Activated T-cell treated with anti-CD3 and anti-CD28 coated beads, Interleukin-2, amount 50 U/mL, for 72 hours (primary cell): ENCODE measurements at regions not wholly inside any gene's neighbourhood (a gene's known extent, or its start where the extent isn't known, plus 50 kb on each side); places are given as distances from the start of the nearest gene placed in this dataset.

Source experiments
- ATAC-seq, 2 donors: fragments of 150-1000 bp; cut with Tn5 transposase; replicated peaks in 1 of 2; 2 replicates each; pipeline ENCODE4 v1.10.0; 2021; ENCODE audit warnings: moderate library complexity in 2 of 2, mild to moderate bottlenecking in 1 of 2
- DNase-seq, 2 donors: peaks; one replicate each; pipeline ENCODE4 v3.0.0; 2021 to 2022; ENCODE audit warnings: mixed read lengths in 1 of 2
- H3K27ac Mint-ChIP-seq: one replicate; pipeline ENCODE4 v1.8.0; 2022; ENCODE audit warnings: mild to moderate bottlenecking, moderate library complexity, mixed read lengths
- H3K27me3 Mint-ChIP-seq: one replicate; pipeline ENCODE4 v1.8.0; 2022; ENCODE audit warnings: low read depth, mixed read lengths
- H3K36me3 Mint-ChIP-seq, 2 donors: one replicate each; pipeline ENCODE4 v1.8.0; 2022; ENCODE audit warnings: mixed read lengths in 2 of 2, mild to moderate bottlenecking in 1 of 2; ENCODE audit not compliant: insufficient read depth in 2 of 2
- H3K4me1 Mint-ChIP-seq: one replicate; pipeline ENCODE4 v1.8.0; 2022; ENCODE audit warnings: low read depth, mixed read lengths
- H3K4me3 Mint-ChIP-seq, 2 donors: one replicate each; pipeline ENCODE4 v1.8.0; 2022; ENCODE audit warnings: mild to moderate bottlenecking in 2 of 2, mixed read lengths in 2 of 2, moderate library complexity in 2 of 2
- H3K9me3 Mint-ChIP-seq, 2 donors: one replicate each; pipeline ENCODE4 v1.8.0; 2022; ENCODE audit warnings: mixed read lengths in 2 of 2

GRCh38 chr5:120738568-120738967, 274.5 kb downstream of the PRR16 start:
- H3K4me3 Mint-ChIP-seq, result no peak overlapping the region
- DNase-seq, result no peak
- H3K36me3 Mint-ChIP-seq, result no peaks in the 10 kb centered on the region
- ATAC-seq, result no peak
- H3K4me1 Mint-ChIP-seq, result no peaks in the 10 kb centered on the region
- H3K27me3 Mint-ChIP-seq, result no peaks in the 10 kb centered on the region
- H3K27ac Mint-ChIP-seq, result no peak overlapping the region
- H3K9me3 Mint-ChIP-seq, result peaks cover 2 to 6% of the 10 kb centered on the region in 2 donors

GRCh38 chr5:120740989-120741388, 276.9 kb downstream of the PRR16 start:
- H3K27ac Mint-ChIP-seq, result no peak overlapping the region

GRCh38 chr5:120748474-120748873, 284.4 kb downstream of the PRR16 start:
- no peaks in the 10 kb centered on the region for H3K4me1 Mint-ChIP-seq
- ATAC-seq (no peak), DNase-seq (no peak)
- no peaks in the 10 kb centered on the region for H3K27me3 Mint-ChIP-seq
- peaks cover 5 to 9% of the 10 kb centered on the region in 2 donors for H3K9me3 Mint-ChIP-seq
- H3K4me3 Mint-ChIP-seq, result no peak overlapping the region
- no peaks in the 10 kb centered on the region for H3K36me3 Mint-ChIP-seq
- H3K27ac Mint-ChIP-seq, result no peak overlapping the region

More at GRCh38 chr5:120740989-120741388, 276.9 kb downstream of the PRR16 start:
- Mint-ChIP-seq H3K36me3 (no peaks in the 10 kb centered on the region), H3K27me3 (no peaks in the 10 kb centered on the region), H3K9me3 (peaks cover 2 to 6% of the 10 kb centered on the region in 2 donors), H3K4me3 (no peak overlapping the region), H3K4me1 (no peaks in the 10 kb centered on the region)
- DNase-seq (no peak), ATAC-seq (no peak)

- DNase-seq (no peak), ATAC-seq (no peak)
- Mint-ChIP-seq H3K27ac (no peak overlapping the region), H3K4me1 (no peaks in the 10 kb centered on the region), H3K9me3 (peaks cover 1 to 9% of the 10 kb centered on the region in 2 donors), H3K36me3 (no peaks in the 10 kb centered on the region), H3K27me3 (no peaks in the 10 kb centered on the region), H3K4me3 (no peak overlapping the region)
Observed at GRCh38 chr5:120749737-120750136, 285.6 kb downstream of the PRR16 start.

- Mint-ChIP-seq H3K4me1 (no peaks in the 10 kb centered on the region), H3K9me3 (peaks cover 4 to 7% of the 10 kb centered on the region in 2 donors), H3K27me3 (no peaks in the 10 kb centered on the region), H3K27ac (no peak overlapping the region), H3K36me3 (no peaks in the 10 kb centered on the region), H3K4me3 (no peak overlapping the region)
- ATAC-seq, result no peak
- no peak for DNase-seq
Observed at GRCh38 chr5:120759587-120759986, 295.5 kb downstream of the PRR16 start.

GRCh38 chr5:120761986-120762385, 297.9 kb downstream of the PRR16 start:
- H3K4me1 Mint-ChIP-seq, result no peaks in the 10 kb centered on the region

GRCh38 chr5:120765189-120765588, 301.1 kb downstream of the PRR16 start:
- ATAC-seq, result no peak
- no peaks in the 10 kb centered on the region for H3K4me1 Mint-ChIP-seq
- no peak for DNase-seq
- H3K36me3 Mint-ChIP-seq, result no peaks in the 10 kb centered on the region
- H3K27me3 Mint-ChIP-seq, result no peaks in the 10 kb centered on the region
- no peak overlapping the region for H3K4me3 Mint-ChIP-seq
- H3K27ac Mint-ChIP-seq, result no peak overlapping the region
- H3K9me3 Mint-ChIP-seq, result peaks cover 2 to 7% of the 10 kb centered on the region in 2 donors

More at GRCh38 chr5:120761986-120762385, 297.9 kb downstream of the PRR16 start:
- Mint-ChIP-seq H3K27me3 (no peaks in the 10 kb centered on the region), H3K4me3 (no peak overlapping the region), H3K27ac (no peak overlapping the region), H3K36me3 (no peaks in the 10 kb centered on the region), H3K9me3 (peaks cover 4 to 5% of the 10 kb centered on the region in 2 donors)
- ATAC-seq, result no peak
- no peak for DNase-seq

- Mint-ChIP-seq H3K27ac (no peak overlapping the region), H3K4me1 (no peaks in the 10 kb centered on the region), H3K9me3 (peaks cover 2 to 5% of the 10 kb centered on the region in 2 donors), H3K4me3 (no peak overlapping the region), H3K36me3 (no peaks in the 10 kb centered on the region), H3K27me3 (no peaks in the 10 kb centered on the region)
- ATAC-seq (no peak), DNase-seq (no peak)
Observed at GRCh38 chr5:120767178-120767820, 303.2 kb downstream of the PRR16 start.

GRCh38 chr5:120769312-120769872, 305.3 kb downstream of the PRR16 start:
- Mint-ChIP-seq H3K27ac (no peak overlapping the region), H3K9me3 (peaks cover 3 to 4% of the 10 kb centered on the region in 2 donors), H3K4me1 (no peaks in the 10 kb centered on the region), H3K4me3 (no peak overlapping the region), H3K27me3 (no peaks in the 10 kb centered on the region), H3K36me3 (no peaks in the 10 kb centered on the region)
- ATAC-seq (no peak), DNase-seq (no peak)

- H3K9me3 Mint-ChIP-seq, result peaks cover 2% of the 10 kb centered on the region in 2 donors
- H3K4me3 Mint-ChIP-seq, result no peak overlapping the region
Observed at GRCh38 chr5:120771202-120771601, 307.1 kb downstream of the PRR16 start.

GRCh38 chr5:120778491-120779484, 314.7 kb downstream of the PRR16 start:
- Mint-ChIP-seq H3K9me3 (peaks cover 2 to 3% of the 10 kb centered on the region in 2 donors), H3K27me3 (no peaks in the 10 kb centered on the region), H3K4me1 (no peaks in the 10 kb centered on the region), H3K4me3 (no peak overlapping the region), H3K36me3 (no peaks in the 10 kb centered on the region), H3K27ac (no peak overlapping the region)
- ATAC-seq (no peak), DNase-seq (no peak)

More at GRCh38 chr5:120771202-120771601, 307.1 kb downstream of the PRR16 start:
- no peaks in the 10 kb centered on the region for H3K4me1 Mint-ChIP-seq
- DNase-seq (no peak), ATAC-seq (no peak)
- H3K27me3 Mint-ChIP-seq, result no peaks in the 10 kb centered on the region
- no peaks in the 10 kb centered on the region for H3K36me3 Mint-ChIP-seq
- no peak overlapping the region for H3K27ac Mint-ChIP-seq

GRCh38 chr5:120779674-120780073, 315.6 kb downstream of the PRR16 start:
- Mint-ChIP-seq H3K9me3 (peaks cover 2 to 3% of the 10 kb centered on the region in 2 donors), H3K27ac (no peak overlapping the region), H3K27me3 (no peaks in the 10 kb centered on the region), H3K4me3 (no peak overlapping the region), H3K4me1 (no peaks in the 10 kb centered on the region), H3K36me3 (no peaks in the 10 kb centered on the region)
- no peak for ATAC-seq
- no peak for DNase-seq

GRCh38 chr5:120788481-120788880, 324.4 kb downstream of the PRR16 start:
- no peaks in the 10 kb centered on the region for H3K27me3 Mint-ChIP-seq
- no peaks in the 10 kb centered on the region for H3K4me1 Mint-ChIP-seq

More at GRCh38 chr5:120788481-120788880, 324.4 kb downstream of the PRR16 start:
- Mint-ChIP-seq H3K4me3 (no peak overlapping the region), H3K36me3 (no peaks in the 10 kb centered on the region), H3K9me3 (peaks cover 1 to 3% of the 10 kb centered on the region in 2 donors), H3K27ac (no peak overlapping the region)
- DNase-seq, result no peak
- no peak for ATAC-seq
